Trophoblast cell (in vitro differentiated cells and primary cell): ENCODE measurements at regions not wholly inside any gene's neighbourhood (a gene's known extent, or its start where the extent isn't known, plus 50 kb on each side); places are given as distances from the start of the nearest gene placed in this dataset.

ENCODE experiments used
- DNase-seq, 2 donors: peaks; one replicate each; pipeline ENCODE4 v3.0.0-alpha.2; 2016
- H2AFZ ChIP-seq: 2 replicates; pipeline ENCODE4 v1.6.1; 2013; ENCODE audit warnings: low read length, moderate library complexity, mild to moderate bottlenecking; ENCODE audit not compliant: insufficient read depth, poor library complexity
- H2AK5ac ChIP-seq: 2 replicates; pipeline ENCODE4 v1.6.1; 2013; ENCODE audit warnings: mild to moderate bottlenecking, low read length
- H2BK120ac ChIP-seq: 2 replicates; pipeline ENCODE4 v1.6.1; 2013; ENCODE audit warnings: low read length, mild to moderate bottlenecking, moderate library complexity; ENCODE audit not compliant: insufficient read depth, poor library complexity
- H2BK12ac ChIP-seq: 2 replicates; pipeline ENCODE4 v1.6.1; 2013; ENCODE audit warnings: mild to moderate bottlenecking, low read length, moderate library complexity
- H2BK5ac ChIP-seq: 2 replicates; pipeline ENCODE4 v1.6.1; 2013; ENCODE audit warnings: low read length, low read depth, moderate library complexity, mild to moderate bottlenecking; ENCODE audit not compliant: poor library complexity
- H3K14ac ChIP-seq: 2 replicates; pipeline ENCODE4 v1.6.1; 2013; ENCODE audit warnings: mild to moderate bottlenecking, low read length
- H3K18ac ChIP-seq: 2 replicates; pipeline ENCODE4 v1.6.1; 2013; ENCODE audit warnings: mild to moderate bottlenecking, low read length
- H3K23ac ChIP-seq: 2 replicates; pipeline ENCODE4 v1.6.1; 2013; ENCODE audit warnings: low read length
- H3K27ac ChIP-seq: 2 replicates; pipeline ENCODE4 v1.5.1; 2013; ENCODE audit warnings: low read depth, mild to moderate bottlenecking, inconsistent platforms, low read length, moderate library complexity
- H3K27me3 ChIP-seq: 2 replicates; pipeline ENCODE4 v1.6.1; 2013; ENCODE audit warnings: inconsistent platforms, mild to moderate bottlenecking, low read length, moderate library complexity; ENCODE audit not compliant: insufficient read depth
- H3K36me3 ChIP-seq, 2 experiments: 1 replicate in 1 of 2; 2 replicates in 1 of 2; pipeline ENCODE4 v1.6.1; 2013; ENCODE audit warnings: low read length in 2 of 2, mild to moderate bottlenecking in 2 of 2, moderate library complexity in 1 of 2; ENCODE audit not compliant: insufficient read depth in 2 of 2, control insufficient read depth in 1 of 2
- H3K4ac ChIP-seq: 2 replicates; pipeline ENCODE4 v1.6.1; 2013; ENCODE audit warnings: low read depth, mild to moderate bottlenecking, low read length, moderate library complexity
- H3K4me1 ChIP-seq, 2 experiments: 1 replicate in 1 of 2; 2 replicates in 1 of 2; pipeline ENCODE4 v1.6.1; 2013; ENCODE audit warnings: low read length in 2 of 2, mild to moderate bottlenecking in 2 of 2, moderate library complexity in 1 of 2; ENCODE audit not compliant: insufficient read depth in 2 of 2, control insufficient read depth in 1 of 2
- H3K4me2 ChIP-seq: 2 replicates; pipeline ENCODE4 v1.6.1; 2013; ENCODE audit warnings: inconsistent platforms, mild to moderate bottlenecking, low read length, moderate library complexity
- H3K4me3 ChIP-seq: 2 replicates; pipeline ENCODE4 v1.5.1; 2013; ENCODE audit warnings: mild to moderate bottlenecking, low read depth, low read length, inconsistent platforms
- H3K79me1 ChIP-seq: one replicate; pipeline ENCODE4 v1.6.1; 2013; ENCODE audit warnings: low read length
- H3K79me2 ChIP-seq: 2 replicates; pipeline ENCODE4 v1.6.1; 2013; ENCODE audit warnings: low read length, mild to moderate bottlenecking; ENCODE audit not compliant: control insufficient read depth, insufficient read depth, poor library complexity
- H3K9ac ChIP-seq: 2 replicates; pipeline ENCODE4 v1.6.1; 2013; ENCODE audit warnings: mild to moderate bottlenecking, low read length
- H3K9me3 ChIP-seq: 2 replicates; pipeline ENCODE4 v1.6.1; 2013; ENCODE audit warnings: low read depth, mild to moderate bottlenecking, control low read depth, inconsistent platforms, low read length; ENCODE audit not compliant: insufficient read depth
- H4K12ac ChIP-seq: 2 replicates; pipeline ENCODE4 v1.6.1; 2013; ENCODE audit warnings: low read depth, mild to moderate bottlenecking, low read length, moderate library complexity
- H4K8ac ChIP-seq: 2 replicates; pipeline ENCODE4 v1.6.1; 2013; ENCODE audit warnings: low read depth, mild to moderate bottlenecking, low read length, moderate library complexity
- H4K91ac ChIP-seq: one replicate; pipeline ENCODE4 v1.6.1; 2013; ENCODE audit warnings: low read depth, mild to moderate bottlenecking, low read length, moderate library complexity
- WGBS: extraction: QIAGEN DNeasy Blood & Tissue Kit; methylation state at CpG from one replicate; pipeline ENCODE4 v1.1.7; 2013; ENCODE audit warnings: missing lambda C conversion rate; ENCODE audit not compliant: insufficient read length, insufficient coverage; ENCODE audit errors: extremely low coverage; 5-methylcytosine and 5-hydroxymethylcytosine counted together

DNA sequence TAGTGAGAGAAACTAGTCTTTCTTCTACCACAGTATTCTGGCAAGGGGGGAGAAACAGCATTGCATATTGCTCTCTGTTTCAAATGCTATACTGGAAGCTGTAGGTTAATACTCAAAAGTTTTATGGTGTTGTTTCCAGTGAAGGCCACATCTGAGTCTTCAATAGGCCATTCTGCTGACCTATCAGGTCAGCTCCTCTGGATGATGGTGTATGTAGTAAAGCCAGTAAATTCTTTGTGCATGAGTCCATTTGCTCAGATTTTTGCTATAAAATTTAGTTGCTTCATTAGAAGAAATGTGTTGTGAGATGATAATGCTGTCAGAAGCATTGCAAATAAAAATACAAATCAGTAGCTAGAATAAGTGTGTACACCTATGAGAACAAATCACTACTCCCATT lies 64.9 kb upstream of the RBMS3 start:
- no peak overlapping the region for H4K91ac ChIP-seq
- DNase-seq: no peak
- H3K4ac ChIP-seq: no peak overlapping the region
- H3K14ac ChIP-seq: no peak overlapping the region
- no peaks in the 10 kb centered on the region for H3K9me3 ChIP-seq
- no peaks in the 10 kb centered on the region for H3K79me1 ChIP-seq
- H3K4me2 ChIP-seq: no peak overlapping the region
- no peak overlapping the region for H3K27ac ChIP-seq
- H3K9ac ChIP-seq: no peak overlapping the region
- H3K79me2 ChIP-seq: no peaks in the 10 kb centered on the region
- no peaks in the 10 kb centered on the region for H3K27me3 ChIP-seq
- H3K36me3 ChIP-seq: no peaks in the 10 kb centered on the region
- no peak overlapping the region for H2BK5ac ChIP-seq
- no peak overlapping the region for H3K18ac ChIP-seq
- no peak overlapping the region for H4K8ac ChIP-seq
- no peaks in the 10 kb centered on the region for H3K4me1 ChIP-seq
- H2BK120ac ChIP-seq: no peak overlapping the region
- H3K4me3 ChIP-seq: no peak overlapping the region
- H3K23ac ChIP-seq: no peak overlapping the region
- H4K12ac ChIP-seq: no peak overlapping the region
- no peak overlapping the region for H2BK12ac ChIP-seq
- no peak overlapping the region for H2AK5ac ChIP-seq
- no peak overlapping the region for H2AFZ ChIP-seq

DNA sequence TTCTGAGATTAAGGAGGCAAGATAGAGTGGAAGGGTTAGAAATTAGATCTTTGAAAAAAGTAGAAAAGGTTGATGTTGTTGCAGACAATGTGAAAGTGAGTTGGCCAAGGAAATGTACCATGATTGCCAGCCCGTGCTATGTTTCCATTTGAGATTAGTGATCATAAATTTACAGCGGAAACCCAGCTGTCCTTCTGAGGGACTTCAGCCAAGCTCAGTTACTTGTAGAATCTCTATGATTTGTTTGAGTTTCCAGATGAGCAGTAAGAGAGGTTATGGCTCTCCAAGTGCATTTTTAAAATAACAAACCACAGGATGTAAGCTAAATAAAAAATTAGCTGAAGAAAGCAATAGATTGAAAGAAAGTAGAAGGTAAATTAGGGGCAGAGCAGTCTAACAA lies 54.2 kb upstream of the RBMS3 start:
- no CpG with 5 or more reads among the region's 2 CpGs for WGBS
- H3K27me3 ChIP-seq: no peaks in the 10 kb centered on the region
- H3K9ac ChIP-seq: no peak overlapping the region
- H3K4me3 ChIP-seq: no peak overlapping the region
- H2BK120ac ChIP-seq: no peak overlapping the region
- no peaks in the 10 kb centered on the region for H3K4me1 ChIP-seq
- H3K18ac ChIP-seq: no peak overlapping the region
- H3K79me1 ChIP-seq: no peaks in the 10 kb centered on the region
- no peak overlapping the region for H4K91ac ChIP-seq
- H4K8ac ChIP-seq: no peak overlapping the region
- H3K14ac ChIP-seq: no peak overlapping the region
- no peak overlapping the region for H3K4me2 ChIP-seq
- no peaks in the 10 kb centered on the region for H3K9me3 ChIP-seq
- no peak overlapping the region for H2AFZ ChIP-seq
- H2AK5ac ChIP-seq: no peak overlapping the region
- H2BK5ac ChIP-seq: no peak overlapping the region
- H3K36me3 ChIP-seq: no peaks in the 10 kb centered on the region
- no peak overlapping the region for H4K12ac ChIP-seq
- H3K79me2 ChIP-seq: no peaks in the 10 kb centered on the region
- H3K27ac ChIP-seq: no peak overlapping the region
- H3K4ac ChIP-seq: no peak overlapping the region
- H3K23ac ChIP-seq: no peak overlapping the region
- H2BK12ac ChIP-seq: no peak overlapping the region
- DNase-seq: no peak

DNA sequence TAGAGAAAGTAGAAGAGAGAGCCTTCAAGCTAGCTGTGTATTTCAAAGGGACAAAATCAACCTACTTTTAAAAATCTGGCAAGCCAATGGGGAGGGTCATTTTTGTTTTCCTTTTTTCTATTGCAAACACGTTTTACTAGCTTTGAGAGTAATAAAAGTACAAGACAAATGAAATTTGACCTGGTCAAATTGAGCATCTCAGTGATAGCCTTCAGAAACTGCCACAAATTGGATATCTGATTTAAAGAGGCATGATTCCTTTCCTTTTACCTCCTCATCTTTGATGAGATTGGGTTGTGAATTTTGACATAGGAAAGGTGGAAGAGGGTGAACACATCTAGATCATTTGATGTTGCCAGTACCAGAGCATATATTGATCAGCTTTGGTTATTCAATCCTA lies 53.6 kb upstream of the RBMS3 start:
- Histone ChIP-seq H3K79me2 (no peaks in the 10 kb centered on the region), H4K12ac (no peak overlapping the region), H3K27ac (no peak overlapping the region), H4K8ac (no peak overlapping the region), H3K79me1 (no peaks in the 10 kb centered on the region), H3K4me2 (no peak overlapping the region), H3K4ac (no peak overlapping the region), H3K27me3 (no peaks in the 10 kb centered on the region), H3K18ac (no peak overlapping the region), H3K14ac (no peak overlapping the region), H2BK12ac (no peak overlapping the region), H2AFZ (no peak overlapping the region), H3K23ac (no peak overlapping the region), H3K4me3 (no peak overlapping the region), H2AK5ac (no peak overlapping the region), H3K9me3 (no peaks in the 10 kb centered on the region), H2BK120ac (no peak overlapping the region), H2BK5ac (no peak overlapping the region), H3K9ac (no peak overlapping the region), H3K36me3 (no peaks in the 10 kb centered on the region), H4K91ac (no peak overlapping the region), H3K4me1 (no peaks in the 10 kb centered on the region)
- no CpG with 5 or more reads among the region's 1 CpG for WGBS
- DNase-seq: no peak
